Esophagus squamous epithelium (tissue), 5 donors: ENCODE measurements at regions not wholly inside any gene's neighbourhood (a gene's known extent, or its start where the extent isn't known, plus 50 kb on each side); places are given as distances from the start of the nearest gene placed in this dataset.

Source experiments
- DNase-seq: peaks from one replicate; lab custom pipeline; 2025; lab: John Stamatoyannopoulos, UW
- H3K27ac ChIP-seq, 4 donors: fragments of 200-600 bp; sonication (generic); one replicate each; pipeline ENCODE4 v1.5.1; 2016 to 2019; ENCODE audit warnings: mild to moderate bottlenecking in 1 of 4
- H3K27me3 ChIP-seq, 4 donors: fragments of 200-600 bp; sonication (generic); 1 replicate in 3 of 4; 2 replicates in 1 of 4; pipeline versions ENCODE4 v1.5.1 to v1.6.0; 2017 to 2021; ENCODE audit warnings: antibody characterized with exemption in 1 of 4
- H3K36me3 ChIP-seq, 3 donors: fragments of 200-600 bp; sonication (generic); one replicate each; pipeline ENCODE4 v1.5.1; 2016 to 2019
- H3K4me1 ChIP-seq, 3 donors: fragments of 200-600 bp; sonication (generic); one replicate each; pipeline ENCODE4 v1.5.1; 2017 to 2019
- H3K4me3 ChIP-seq, 4 donors: fragments of 200-600 bp; sonication (generic); 1 replicate in 3 of 4; 2 replicates in 1 of 4; pipeline ENCODE4 v1.5.1; 2016 to 2019; ENCODE audit warnings: mild to moderate bottlenecking in 2 of 4, moderate library complexity in 1 of 4
- H3K9me3 ChIP-seq, 3 donors: fragments of 200-600 bp; sonication (generic); one replicate each; pipeline ENCODE4 v1.5.1; 2016 to 2019
- CTCF ChIP-seq, 6 experiments: fragments of 450-650 bp in 4 of 6; fragments of 200-600 bp in 2 of 6; sonication (generic) in 2 of 6; IDR thresholded peaks; one replicate each; pipeline ENCODE4 v1.5.1; 2016 to 2019; ENCODE audit warnings: antibody characterized with exemption in 6 of 6, mild to moderate bottlenecking in 4 of 6, moderate library complexity in 4 of 6
- POLR2A ChIP-seq, 4 donors: fragments of 450-650 bp; IDR thresholded peaks; one replicate each; pipeline ENCODE4 v1.6.1; 2017; ENCODE audit warnings: antibody characterized with exemption in 4 of 4, mild to moderate bottlenecking in 4 of 4, moderate library complexity in 3 of 4
- WGBS, 2 donors: methylation state at CpG; one replicate each; pipeline ENCODE4 v1.1.5; 2018; 5-methylcytosine and 5-hydroxymethylcytosine counted together
- intact Hi-C: fragments of 100-400 bp; cut with DNase I; formaldehyde crosslinking; loops from one replicate; pipeline ENCODE4 v1.15.0; 2022
- donor health status: DM: yes; HTN: yes; CAD: no.

DNA sequence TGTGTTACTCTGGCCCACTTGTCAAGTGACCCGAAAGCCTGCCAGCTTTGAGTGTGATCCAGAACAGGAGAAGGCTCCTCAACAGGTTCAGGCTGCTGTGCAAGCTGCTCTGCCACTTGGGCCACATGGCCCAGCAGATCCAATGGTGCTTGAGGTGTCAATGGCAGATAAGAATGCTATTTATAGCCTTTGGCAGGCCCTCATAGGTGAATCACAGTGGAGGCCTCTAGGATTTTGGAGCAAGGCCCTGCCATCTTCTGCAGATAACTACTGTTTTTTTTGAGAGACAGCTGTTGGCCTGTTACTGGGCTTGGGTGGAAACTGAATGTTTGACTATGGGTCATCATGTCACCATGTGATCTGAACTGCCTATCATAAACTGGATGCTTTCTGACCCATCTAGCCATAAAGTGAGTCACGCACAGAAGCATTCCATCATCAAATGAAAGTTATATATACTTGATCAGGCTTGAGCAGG is 180.8 kb downstream of the CARTPT start:
- H3K27ac ChIP-seq: no peak overlapping the region
- intact Hi-C loops: no loop called here
- WGBS, 2 donors: 60 to 75% methylated on average over 1 of the region's 2 CpGs
- H3K4me1 ChIP-seq: no peaks in the 10 kb centered on the region
- no peak for TF ChIP-seq POLR2A (IDR thresholded peaks at IDR 0.05)
- TF ChIP-seq CTCF (IDR thresholded peaks at IDR 0.05): no peak
- H3K4me3 ChIP-seq: no peak overlapping the region
- no peaks in the 10 kb centered on the region for H3K27me3 ChIP-seq
- no peak for DNase-seq
- H3K36me3 ChIP-seq: no peaks in the 10 kb centered on the region
- no peaks in the 10 kb centered on the region for H3K9me3 ChIP-seq

- Histone ChIP-seq H3K4me3 (no peak overlapping the region), H3K36me3 (no peaks in the 10 kb centered on the region), H3K27ac (no peak overlapping the region), H3K4me1 (peaks cover 2 to 22% (median 11%) of the 10 kb centered on the region in 3 donors), H3K9me3 (no peaks in the 10 kb centered on the region), H3K27me3 (no peaks in the 10 kb centered on the region)
- no peak for TF ChIP-seq CTCF (IDR thresholded peaks at IDR 0.05)
- no peak for TF ChIP-seq POLR2A (IDR thresholded peaks at IDR 0.05)
- no peak for DNase-seq
- intact Hi-C loops: no loop called here
- 44 to 56% methylated on average over 2 of the region's 2 CpGs for WGBS, 2 donors
Measured at GRCh38 chr5:71903808-71904207, 184.7 kb downstream of the CARTPT start.

- intact Hi-C loops: no loop called here
- TF ChIP-seq POLR2A (IDR thresholded peaks at IDR 0.05) (no peak), CTCF (IDR thresholded peaks at IDR 0.05) (no peak)
- no peak overlapping the region for H3K4me3 ChIP-seq
- no peak overlapping the region for H3K27ac ChIP-seq
- 70 to 83% methylated on average over 2 of the region's 2 CpGs for WGBS, 2 donors
- no peaks in the 10 kb centered on the region for H3K9me3 ChIP-seq
- H3K36me3 ChIP-seq: no peaks in the 10 kb centered on the region
- peaks cover 2 to 22% (median 11%) of the 10 kb centered on the region in 3 donors for H3K4me1 ChIP-seq
- no peaks in the 10 kb centered on the region for H3K27me3 ChIP-seq
- DNase-seq: no peak
Measured at GRCh38 chr5:71904852-71905251, 185.8 kb downstream of the CARTPT start.

DNA sequence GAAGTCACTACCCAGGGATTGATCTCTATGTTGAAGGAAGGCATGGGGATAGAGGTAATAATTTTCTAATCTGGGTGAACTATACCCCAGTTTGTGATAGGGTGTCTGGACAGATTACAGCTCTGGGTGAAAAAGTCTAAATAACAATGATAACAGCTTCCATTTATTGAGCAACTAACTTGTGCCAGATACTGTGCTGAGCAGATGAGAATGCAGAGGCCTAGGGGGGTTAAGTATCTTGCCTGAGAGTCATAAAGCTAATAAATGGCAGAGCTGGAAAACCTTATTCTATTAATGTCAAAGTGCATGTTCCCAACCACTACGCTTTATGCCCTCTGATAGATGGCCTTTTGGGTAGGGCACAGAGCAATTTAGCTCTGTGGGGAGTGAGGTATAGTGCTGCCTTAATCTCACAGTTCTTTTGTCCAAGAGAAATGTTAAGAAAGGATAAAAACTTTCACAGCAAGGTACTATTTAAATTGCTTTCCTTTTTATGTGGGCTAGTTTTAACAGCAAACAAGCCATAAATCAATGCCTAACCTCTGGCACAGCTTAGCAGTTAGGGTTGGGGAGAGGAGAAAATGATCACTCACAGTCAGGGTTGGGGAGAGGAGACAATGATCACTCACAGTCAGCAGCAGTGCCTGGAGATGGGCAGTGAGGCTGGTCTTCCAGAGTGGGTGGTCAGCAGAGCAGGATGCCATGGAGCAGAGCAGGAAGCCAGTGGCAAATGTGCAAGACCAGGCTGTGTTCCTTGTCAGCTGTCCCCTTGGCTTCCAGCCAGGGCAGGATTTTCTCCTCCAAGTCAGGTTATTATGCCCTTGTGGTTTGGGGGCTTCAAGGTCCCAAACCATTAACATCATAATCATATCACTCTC is 187.0 kb downstream of the CARTPT start:
- Histone ChIP-seq H3K27me3 (no peaks in the 10 kb centered on the region), H3K4me3 (no peak overlapping the region), H3K4me1 (peaks cover 2 to 22% (median 11%) of the 10 kb centered on the region in 3 donors), H3K27ac (no peak overlapping the region), H3K9me3 (no peaks in the 10 kb centered on the region), H3K36me3 (no peaks in the 10 kb centered on the region)
- no peak for DNase-seq
- TF ChIP-seq POLR2A (IDR thresholded peaks at IDR 0.05) (no peak), CTCF (IDR thresholded peaks at IDR 0.05) (no peak)
- intact Hi-C loops: no loop called here
- 46 to 50% methylated on average over 1 of the region's 1 CpG for WGBS, 2 donors

GRCh38 chr5:71907001-71907588 is 188.0 kb downstream of the CARTPT start:
- Histone ChIP-seq H3K9me3 (no peaks in the 10 kb centered on the region), H3K4me3 (no peak overlapping the region), H3K4me1 (peaks cover 2 to 22% (median 11%) of the 10 kb centered on the region in 3 donors), H3K36me3 (no peaks in the 10 kb centered on the region), H3K27ac (no peak overlapping the region), H3K27me3 (no peaks in the 10 kb centered on the region)
- no peak for DNase-seq
- intact Hi-C loops: no loop called here
- TF ChIP-seq CTCF (IDR thresholded peaks at IDR 0.05) (no peak), POLR2A (IDR thresholded peaks at IDR 0.05) (no peak)
- WGBS, 2 donors: 20 to 23% methylated on average over 3 of the region's 3 CpGs
